ENCODE measurements at regions not wholly inside any gene's neighbourhood (a gene's known extent, or its start where the extent isn't known, plus 50 kb on each side); places are given as distances from the start of the nearest gene placed in this dataset.

DNA sequence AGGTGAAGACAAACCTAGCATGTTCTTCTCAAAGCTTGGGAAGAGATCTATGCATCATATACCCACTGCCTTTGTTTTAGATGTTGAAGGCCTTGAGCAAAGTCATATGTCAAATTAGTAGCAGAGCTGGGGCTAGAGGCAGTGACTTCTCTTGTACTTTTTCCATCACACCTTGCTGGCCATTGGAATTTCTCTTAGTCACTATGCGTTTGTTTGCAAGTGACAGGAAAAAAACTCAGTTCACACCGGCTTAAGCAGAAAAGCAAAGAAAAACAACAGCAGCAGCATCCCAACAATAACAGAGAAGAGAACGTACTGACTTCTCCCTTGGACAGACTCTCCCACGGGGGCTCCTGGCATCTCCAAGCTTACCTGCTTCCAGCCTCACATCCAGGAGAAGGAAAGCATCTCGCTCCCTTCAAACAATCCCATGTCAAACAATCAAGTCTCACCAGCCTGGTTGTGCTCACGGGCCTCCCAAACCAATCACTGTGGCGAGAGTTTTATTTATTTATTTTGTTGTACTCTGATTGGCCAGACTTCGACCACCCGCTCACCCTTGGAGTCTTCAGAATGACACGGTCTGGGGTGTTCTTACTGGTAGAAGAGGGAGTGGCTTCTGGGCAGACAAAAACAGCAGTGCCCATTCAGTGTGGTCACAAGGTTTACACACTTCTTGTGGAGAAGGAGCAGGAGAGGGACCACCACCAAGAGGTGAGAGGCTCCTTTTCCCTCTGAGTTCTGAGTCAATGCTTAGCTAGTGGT lies 83.8 kb upstream of the STC2 start:
- TF ChIP-seq ZNF513 (tag by site-specific recombination; IDR thresholded peaks at IDR 0.05): no peak
- no peak for TF ChIP-seq ZBTB26 (tag by site-specific recombination; optimal IDR thresholded peaks at IDR 0.05)
- no peak for TF ChIP-seq BCL11A (tag by site-specific recombination; IDR thresholded peaks at IDR 0.05; ENCODE audit: low read depth)
